BJ (cell line): ENCODE measurements at regions not wholly inside any gene's neighbourhood (a gene's known extent, or its start where the extent isn't known, plus 50 kb on each side); places are given as distances from the start of the nearest gene placed in this dataset.

Experiments
- CTCF ChIA-PET: fragments of 350-600 bp; formaldehyde crosslinking; extraction: SDS; loops from one replicate; lab custom pipeline; 2021; ENCODE audit warnings: antibody characterized with exemption, inconsistent platforms; lab: Yijun Ruan, JAX
- POLR2A ChIA-PET: fragments of 300-600 bp; sonication (Branson Sonifier 250); formaldehyde crosslinking; extraction: SDS; loops from one replicate; lab custom pipeline; 2021; ENCODE audit warnings: antibody characterized with exemption; lab: Charles Lee
- DNase-seq: peaks from one replicate; pipeline ENCODE4 v3.0.0-alpha.2; 2011; ENCODE audit warnings: low read depth
- H3K27me3 ChIP-seq: 2 replicates; pipeline ENCODE4 v1.6.0; 2011; ENCODE audit warnings: low read length; ENCODE audit not compliant: control insufficient read depth, insufficient read depth
- H3K36me3 ChIP-seq: 2 replicates; pipeline ENCODE4 v1.5.1; 2011; ENCODE audit warnings: low read length; ENCODE audit not compliant: control insufficient read depth, insufficient read depth
- H3K4me3 ChIP-seq: 2 replicates; pipeline ENCODE4 v1.5.1; 2011; ENCODE audit warnings: low read depth, mild to moderate bottlenecking, control low read depth, low read length
- TF ChIP-seq, protein P1 (sequence below): IDR thresholded peaks from 2 replicates; pipeline ENCODE4 v1.5.1; 2011; ENCODE audit warnings: low read depth, mild to moderate bottlenecking, control low read depth, inconsistent platforms, low read length, moderate library complexity; ENCODE audit not compliant: insufficient read depth

DNA sequence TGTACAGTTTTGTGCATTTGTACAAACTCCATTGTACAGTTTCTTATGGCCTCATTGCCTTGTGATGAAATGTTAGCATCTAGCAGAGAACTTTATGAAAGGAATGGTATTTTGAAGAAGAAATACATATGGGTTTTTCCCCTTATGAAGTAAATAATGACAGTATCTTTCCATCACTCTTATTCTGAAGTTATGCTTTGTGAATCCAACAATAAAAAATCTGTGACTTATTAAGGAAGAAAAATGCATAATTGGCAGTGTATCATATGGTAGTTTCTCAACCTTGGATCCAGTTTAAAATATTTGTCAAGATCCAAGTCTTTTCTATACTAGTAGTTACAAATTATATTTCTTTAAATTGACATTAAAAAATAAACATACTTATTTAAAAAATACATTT is 859.1 kb upstream of the FLRT2 start:
- DNase-seq: no peak
- ChIA-PET CTCF (no interaction called here), POLR2A (no interaction called here)
- Histone ChIP-seq H3K27me3 (no peaks in the 10 kb centered on the region), H3K4me3 (no peak overlapping the region), H3K36me3 (no peaks in the 10 kb centered on the region)
- TF ChIP-seq, protein P1, sequence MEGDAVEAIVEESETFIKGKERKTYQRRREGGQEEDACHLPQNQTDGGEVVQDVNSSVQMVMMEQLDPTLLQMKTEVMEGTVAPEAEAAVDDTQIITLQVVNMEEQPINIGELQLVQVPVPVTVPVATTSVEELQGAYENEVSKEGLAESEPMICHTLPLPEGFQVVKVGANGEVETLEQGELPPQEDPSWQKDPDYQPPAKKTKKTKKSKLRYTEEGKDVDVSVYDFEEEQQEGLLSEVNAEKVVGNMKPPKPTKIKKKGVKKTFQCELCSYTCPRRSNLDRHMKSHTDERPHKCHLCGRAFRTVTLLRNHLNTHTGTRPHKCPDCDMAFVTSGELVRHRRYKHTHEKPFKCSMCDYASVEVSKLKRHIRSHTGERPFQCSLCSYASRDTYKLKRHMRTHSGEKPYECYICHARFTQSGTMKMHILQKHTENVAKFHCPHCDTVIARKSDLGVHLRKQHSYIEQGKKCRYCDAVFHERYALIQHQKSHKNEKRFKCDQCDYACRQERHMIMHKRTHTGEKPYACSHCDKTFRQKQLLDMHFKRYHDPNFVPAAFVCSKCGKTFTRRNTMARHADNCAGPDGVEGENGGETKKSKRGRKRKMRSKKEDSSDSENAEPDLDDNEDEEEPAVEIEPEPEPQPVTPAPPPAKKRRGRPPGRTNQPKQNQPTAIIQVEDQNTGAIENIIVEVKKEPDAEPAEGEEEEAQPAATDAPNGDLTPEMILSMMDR: no peak

DNA sequence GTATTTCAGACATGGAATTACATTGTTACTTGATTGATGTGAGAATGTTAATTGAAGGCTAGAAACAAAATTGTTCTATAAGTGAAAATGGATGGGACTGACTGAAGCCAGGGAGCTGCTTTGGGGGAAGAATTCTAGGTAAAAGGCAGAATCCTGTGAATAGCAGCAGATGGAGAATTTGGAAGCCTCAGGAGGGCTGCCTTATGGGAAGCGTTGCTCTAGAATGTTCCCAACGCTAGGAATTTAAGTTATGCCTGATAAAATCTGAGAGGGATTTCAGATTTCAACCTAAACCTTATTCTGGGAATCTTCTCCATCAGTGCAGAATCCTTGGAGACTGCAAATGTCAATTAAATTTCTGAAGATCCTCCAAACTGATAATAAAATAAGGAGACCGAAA is 858.2 kb upstream of the FLRT2 start:
- Histone ChIP-seq H3K27me3 (no peaks in the 10 kb centered on the region), H3K36me3 (no peaks in the 10 kb centered on the region), H3K4me3 (no peak overlapping the region)
- CTCF ChIA-PET: no interaction called here
- DNase-seq: no peak
- POLR2A ChIA-PET: no interaction called here
- TF ChIP-seq, protein P1: no peak

DNA sequence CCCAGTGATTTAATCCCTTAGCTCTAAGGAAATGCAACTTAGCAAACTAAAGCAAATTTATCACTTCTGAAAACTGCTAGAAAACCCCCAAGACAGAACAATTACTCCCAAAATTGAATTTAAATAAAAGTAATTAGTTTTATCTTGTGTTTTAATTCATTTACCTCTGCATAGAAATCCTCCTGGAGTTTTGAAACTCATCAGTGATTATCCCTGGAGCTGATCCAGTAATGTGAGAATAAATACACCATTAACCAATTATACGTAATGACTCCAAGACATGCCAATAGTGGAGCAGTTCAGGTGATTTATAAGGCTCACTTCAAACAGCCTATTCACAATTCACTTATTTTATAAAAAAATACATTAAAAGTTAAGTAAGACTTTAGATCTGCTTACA is 855.3 kb upstream of the FLRT2 start:
- no peak for DNase-seq
- Histone ChIP-seq H3K27me3 (no peaks in the 10 kb centered on the region), H3K4me3 (no peak overlapping the region), H3K36me3 (no peaks in the 10 kb centered on the region)
- TF ChIP-seq, protein P1: no peak
- ChIA-PET CTCF (no interaction called here), POLR2A (interaction anchor here (0.6 kb wide), 1 partner anchor 774 kb away, joined by 3 read pairs; no protein-coding TSS in a partner anchor)

DNA sequence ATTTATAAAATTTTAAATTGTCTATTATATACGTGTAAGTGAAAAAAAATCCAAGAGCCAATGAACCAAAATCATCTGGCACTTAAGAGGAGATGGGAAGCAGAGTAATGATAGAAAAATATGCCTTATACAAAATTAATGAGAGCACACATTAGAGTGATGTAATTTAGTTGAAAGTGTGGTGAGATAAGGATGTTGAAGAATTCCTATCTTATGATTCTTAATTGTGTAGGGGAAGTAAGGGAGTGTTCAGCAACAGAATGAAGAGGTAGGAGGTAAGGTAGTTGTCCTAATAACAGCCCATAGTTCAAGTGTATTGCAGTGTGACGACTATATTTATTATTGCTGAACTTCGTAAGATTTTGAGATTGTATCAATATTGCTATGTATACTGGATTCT is 843.4 kb upstream of the FLRT2 start:
- DNase-seq: no peak
- H3K4me3 ChIP-seq: no peak overlapping the region
- ChIA-PET POLR2A (no interaction called here), CTCF (no interaction called here)
- H3K36me3 ChIP-seq: no peaks in the 10 kb centered on the region
- TF ChIP-seq, protein P1: no peak
- no peaks in the 10 kb centered on the region for H3K27me3 ChIP-seq

DNA sequence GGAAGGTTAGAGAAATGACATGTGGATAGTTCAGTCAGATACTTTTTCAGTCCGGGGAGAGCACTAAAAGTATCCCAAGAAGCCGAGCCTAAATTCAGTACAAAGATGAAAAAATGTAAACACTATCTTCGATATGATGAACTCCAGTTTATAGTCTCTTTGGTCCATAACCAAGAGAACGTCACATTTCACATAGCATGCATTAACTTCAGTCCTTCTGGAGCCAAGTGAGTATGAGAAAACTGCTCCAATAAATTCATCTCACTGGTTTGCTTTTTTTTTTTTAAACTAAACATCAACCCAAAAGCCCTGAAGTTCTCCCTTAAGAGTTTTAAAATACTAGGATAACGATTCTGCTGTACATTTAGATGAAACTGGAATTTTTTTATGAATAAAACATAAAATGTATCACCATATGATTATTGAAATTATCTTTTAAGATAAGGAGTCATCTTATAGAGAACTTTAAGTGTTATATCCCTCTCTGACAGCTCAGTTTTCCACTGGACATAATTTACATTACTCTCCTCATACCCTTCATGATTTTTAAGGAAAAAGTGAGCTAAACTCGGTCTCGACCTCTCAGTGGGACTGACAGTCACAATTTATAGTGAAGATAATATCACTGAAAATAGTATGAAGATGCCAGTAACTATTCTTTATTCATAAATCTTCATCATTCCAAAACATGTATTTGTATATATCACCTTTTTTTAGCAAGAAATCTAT is 841.5 kb upstream of the FLRT2 start:
- Histone ChIP-seq H3K4me3 (no peak overlapping the region), H3K36me3 (no peaks in the 10 kb centered on the region), H3K27me3 (no peaks in the 10 kb centered on the region)
- ChIA-PET POLR2A (no interaction called here), CTCF (no interaction called here)
- TF ChIP-seq, protein P1: no peak
- no peak for DNase-seq
